ENCODE measurements at regions not wholly inside any gene's neighbourhood (a gene's known extent, or its start where the extent isn't known, plus 50 kb on each side); places are given as distances from the start of the nearest gene placed in this dataset.

DNA sequence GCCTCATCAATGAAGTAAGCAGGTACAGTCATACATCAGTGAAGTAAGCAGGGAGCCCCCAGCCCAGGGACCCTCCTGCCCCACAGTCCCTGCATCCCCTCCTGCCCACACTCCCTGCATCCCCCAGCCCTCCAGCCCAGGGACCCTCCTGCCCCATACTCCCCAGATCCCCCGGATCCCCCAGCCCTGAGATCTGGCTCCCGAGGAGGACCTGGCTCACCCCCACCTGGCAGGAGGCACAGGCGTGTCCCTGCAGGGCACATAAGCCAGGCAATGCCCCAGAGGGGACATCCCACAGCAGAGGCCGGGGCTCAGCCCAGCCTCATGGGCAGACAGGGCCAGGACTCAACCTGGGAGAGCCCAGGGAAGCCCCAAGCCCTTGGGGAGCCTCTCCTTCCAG is 53.6 kb upstream of the TPM4 start:
- POLR2A ChIA-PET, result no interaction called here
- DNase-seq, result no peak

DNA sequence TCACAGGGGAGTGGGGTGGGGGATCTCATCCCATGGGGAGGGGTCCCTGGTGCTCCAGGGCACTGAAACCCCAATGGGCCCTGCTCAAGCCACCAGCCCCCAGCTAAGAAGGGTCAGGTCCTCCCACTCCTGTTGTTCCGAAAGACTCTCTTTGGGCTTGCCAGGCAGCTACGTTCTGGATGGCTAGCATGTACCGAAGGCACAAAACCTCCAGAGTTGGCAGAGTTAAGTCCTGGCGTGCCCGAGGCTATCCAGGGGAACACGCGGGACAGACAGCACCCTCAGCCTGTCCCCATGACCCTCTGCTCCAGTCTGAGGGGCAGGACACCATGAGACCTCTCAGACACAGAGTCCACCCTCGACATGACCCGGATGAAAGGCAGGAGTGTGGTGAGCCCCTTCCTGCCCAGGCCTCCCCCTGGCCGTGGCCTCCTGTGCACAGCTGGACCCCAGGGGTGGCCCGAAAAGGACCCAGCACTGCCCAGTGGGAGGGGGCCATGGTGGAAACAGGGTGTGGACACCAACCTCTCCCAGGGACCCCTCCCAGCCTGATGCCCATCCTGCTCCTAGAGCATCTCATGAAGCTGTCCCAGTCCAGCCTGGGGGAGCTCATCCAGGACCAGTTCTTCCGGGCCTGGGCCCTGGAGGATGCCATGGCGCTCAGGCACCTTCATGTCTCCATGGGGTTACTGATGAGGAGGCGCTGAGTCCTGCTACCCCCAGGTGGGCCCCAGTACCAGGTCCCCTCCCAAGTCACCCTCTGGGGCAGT is 53.0 kb upstream of the TPM4 start:
- DNase-seq (no peak), ATAC-seq (no peak)
- H3K36me3 Mint-ChIP-seq (ENCODE audit: low read depth), result no peaks in the 10 kb centered on the region
- TF ChIP-seq, protein P1, sequence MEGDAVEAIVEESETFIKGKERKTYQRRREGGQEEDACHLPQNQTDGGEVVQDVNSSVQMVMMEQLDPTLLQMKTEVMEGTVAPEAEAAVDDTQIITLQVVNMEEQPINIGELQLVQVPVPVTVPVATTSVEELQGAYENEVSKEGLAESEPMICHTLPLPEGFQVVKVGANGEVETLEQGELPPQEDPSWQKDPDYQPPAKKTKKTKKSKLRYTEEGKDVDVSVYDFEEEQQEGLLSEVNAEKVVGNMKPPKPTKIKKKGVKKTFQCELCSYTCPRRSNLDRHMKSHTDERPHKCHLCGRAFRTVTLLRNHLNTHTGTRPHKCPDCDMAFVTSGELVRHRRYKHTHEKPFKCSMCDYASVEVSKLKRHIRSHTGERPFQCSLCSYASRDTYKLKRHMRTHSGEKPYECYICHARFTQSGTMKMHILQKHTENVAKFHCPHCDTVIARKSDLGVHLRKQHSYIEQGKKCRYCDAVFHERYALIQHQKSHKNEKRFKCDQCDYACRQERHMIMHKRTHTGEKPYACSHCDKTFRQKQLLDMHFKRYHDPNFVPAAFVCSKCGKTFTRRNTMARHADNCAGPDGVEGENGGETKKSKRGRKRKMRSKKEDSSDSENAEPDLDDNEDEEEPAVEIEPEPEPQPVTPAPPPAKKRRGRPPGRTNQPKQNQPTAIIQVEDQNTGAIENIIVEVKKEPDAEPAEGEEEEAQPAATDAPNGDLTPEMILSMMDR (IDR thresholded peaks at IDR 0.05), result no peak
- H3K9me3 Mint-ChIP-seq, result no peaks in the 10 kb centered on the region
- ChIA-PET CTCF (interaction anchor here (1.5 kb wide), 1 partner anchor 19 kb away, joined by 4 read pairs; no protein-coding TSS in a partner anchor), POLR2A (no interaction called here)
- peaks cover 9% of the 10 kb centered on the region for H3K4me1 Mint-ChIP-seq (ENCODE audit: low read depth)
- H3K4me3 Mint-ChIP-seq, result no peak overlapping the region
- H3K27me3 Mint-ChIP-seq, result no peaks in the 10 kb centered on the region
- intact Hi-C loops (cut with micrococcal nuclease), result no loop called here
- no peak overlapping the region for H3K27ac Mint-ChIP-seq

More for the DNA sequence above, 53.6 kb upstream of the TPM4 start:
- TF ChIP-seq, protein P1 (IDR thresholded peaks at IDR 0.05), result no peak
- Mint-ChIP-seq H3K4me1 (ENCODE audit: low read depth) (peaks cover 8% of the 10 kb centered on the region), H3K4me3 (no peak overlapping the region), H3K27me3 (no peaks in the 10 kb centered on the region), H3K9me3 (no peaks in the 10 kb centered on the region), H3K36me3 (ENCODE audit: low read depth) (no peaks in the 10 kb centered on the region), H3K27ac (no peak overlapping the region)
- intact Hi-C loops (cut with micrococcal nuclease), result no loop called here
- no peak for ATAC-seq
- CTCF ChIA-PET, result no interaction called here

DNA sequence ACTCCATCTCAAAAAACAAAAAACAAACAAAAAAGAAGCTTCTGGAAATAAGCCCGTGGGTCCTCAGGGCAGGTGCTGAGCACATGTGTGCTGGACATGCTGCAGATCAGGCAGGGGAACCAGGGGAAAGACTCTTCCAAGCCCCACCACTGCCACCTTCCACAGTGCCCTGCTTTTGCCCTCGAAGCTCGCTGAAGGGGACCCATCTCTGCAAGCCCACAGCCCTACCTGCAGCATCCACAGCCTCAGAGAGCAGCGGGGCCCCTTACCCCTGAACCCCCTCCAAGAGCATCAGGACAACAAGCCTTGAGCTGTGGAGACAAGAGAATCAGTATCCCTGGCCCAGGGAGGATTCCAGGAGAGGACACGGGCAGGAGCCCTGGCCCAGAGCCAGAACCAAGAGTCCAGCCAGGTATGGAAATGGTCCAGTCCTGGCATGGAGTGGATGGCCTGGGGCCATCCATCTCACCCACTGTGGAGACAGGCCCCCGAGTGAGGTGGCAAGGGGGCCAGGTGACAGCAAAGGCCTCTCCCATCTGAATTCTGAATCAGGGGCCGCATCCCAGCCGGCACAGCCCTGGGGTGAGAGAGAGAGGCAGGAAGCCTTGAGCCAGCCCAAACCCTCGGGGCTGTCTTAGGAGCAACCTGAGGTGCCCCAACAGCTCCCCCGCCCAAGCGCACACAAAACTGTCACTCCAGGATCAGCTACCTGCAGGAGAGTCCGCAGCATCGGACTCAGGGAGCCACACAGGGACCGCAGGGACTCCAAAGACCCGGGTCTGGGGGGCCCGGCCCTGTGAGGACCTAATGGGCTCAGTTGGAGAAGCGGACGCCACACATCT is 51.8 kb upstream of the TPM4 start:
- ATAC-seq (no peak), DNase-seq (no peak)
- TF ChIP-seq, protein P1 (IDR thresholded peaks at IDR 0.05), result no peak
- H3K36me3 Mint-ChIP-seq (ENCODE audit: low read depth), result no peaks in the 10 kb centered on the region
- no peaks in the 10 kb centered on the region for H3K9me3 Mint-ChIP-seq
- ChIA-PET CTCF (interaction anchor here (1.5 kb wide), 1 partner anchor 18 kb away, joined by 4 read pairs; no protein-coding TSS in a partner anchor), POLR2A (no interaction called here)
- H3K4me3 Mint-ChIP-seq, result no peak overlapping the region
- no peaks in the 10 kb centered on the region for H3K27me3 Mint-ChIP-seq
- H3K4me1 Mint-ChIP-seq (ENCODE audit: low read depth), result peaks cover 9% of the 10 kb centered on the region
- H3K27ac Mint-ChIP-seq, result no peak overlapping the region
- intact Hi-C loops (cut with micrococcal nuclease), result no loop called here

DNA sequence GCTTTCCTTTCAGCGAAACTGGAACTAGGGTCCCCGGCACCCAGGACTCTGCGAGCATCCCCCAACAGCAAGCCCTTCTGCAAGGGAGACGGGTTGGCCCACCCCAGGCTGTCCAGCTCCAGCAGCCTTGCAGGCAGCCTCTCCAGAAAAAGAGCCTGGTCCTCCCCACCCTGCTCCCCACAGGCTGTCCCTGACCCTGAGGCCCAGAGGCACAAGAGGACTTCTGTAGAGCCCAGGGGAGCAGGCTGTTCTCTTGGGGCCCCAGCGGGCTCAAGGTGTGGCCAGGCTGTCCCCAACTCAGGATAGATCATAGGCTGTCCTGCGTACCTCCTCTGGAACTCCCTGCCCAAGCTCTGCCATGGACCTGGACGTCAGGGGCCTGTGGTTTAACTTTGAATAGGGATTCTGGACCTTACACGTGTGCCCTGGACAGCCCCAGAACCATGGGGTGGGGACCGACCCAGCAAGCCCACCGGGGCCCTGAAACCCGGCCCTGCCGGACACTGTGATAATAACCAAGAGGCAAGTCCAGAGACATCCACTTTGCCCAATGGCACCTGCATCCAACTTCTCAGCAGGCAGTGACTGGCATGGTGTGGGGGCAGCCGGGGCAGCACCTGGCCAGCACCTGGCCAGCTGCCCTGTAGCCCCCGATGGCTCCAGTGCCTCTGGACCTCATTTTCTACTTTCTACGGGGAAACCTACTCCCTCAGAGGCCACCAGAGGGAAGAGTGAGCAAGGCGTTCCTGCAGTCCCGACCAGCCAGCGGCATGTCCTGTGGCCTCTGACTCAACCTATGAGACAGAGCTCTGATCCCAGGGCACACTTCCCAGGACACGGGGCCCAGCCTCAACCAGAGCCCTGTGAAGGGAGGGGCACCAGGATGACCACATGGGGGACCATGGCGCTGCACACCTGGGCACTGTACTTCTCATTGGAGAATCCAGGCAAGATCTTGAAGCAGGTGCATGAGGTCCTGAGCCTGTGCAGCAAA is 50.9 kb upstream of the TPM4 start:
- H3K9me3 Mint-ChIP-seq, result no peaks in the 10 kb centered on the region
- no peak overlapping the region for H3K27ac Mint-ChIP-seq
- peaks cover 9% of the 10 kb centered on the region for H3K4me1 Mint-ChIP-seq (ENCODE audit: low read depth)
- intact Hi-C loops (cut with micrococcal nuclease), result no loop called here
- H3K4me3 Mint-ChIP-seq, result no peak overlapping the region
- no peaks in the 10 kb centered on the region for H3K36me3 Mint-ChIP-seq (ENCODE audit: low read depth)
- ChIA-PET CTCF (no interaction called here), POLR2A (no interaction called here)
- TF ChIP-seq, protein P1 (IDR thresholded peaks at IDR 0.05), result no peak
- ATAC-seq, result no peak
- no peaks in the 10 kb centered on the region for H3K27me3 Mint-ChIP-seq
- DNase-seq, result peak; percentile 9
